ENCODE measurements at regions not wholly inside any gene's neighbourhood (a gene's known extent, or its start where the extent isn't known, plus 50 kb on each side); places are given as distances from the start of the nearest gene placed in this dataset.

GRCh38 chr2:239539776-239540100 lies 138.9 kb upstream of the HDAC4 start:
- TF ChIP-seq HNF4G (IDR thresholded peaks at IDR 0.05) (no peak), RAD21 (IDR thresholded peaks at IDR 0.05) (no peak), CTCF (IDR thresholded peaks at IDR 0.05; ENCODE audit: low read depth, low read length, missing input control) (no peak)

All from liver (tissue), 3 donors.